H1 (cell line): ENCODE measurements at regions not wholly inside any gene's neighbourhood (a gene's known extent, or its start where the extent isn't known, plus 50 kb on each side); places are given as distances from the start of the nearest gene placed in this dataset.

Source experiments
- CTCF ChIA-PET: fragments of 300-600 bp; sonication (Branson Sonifier 250); formaldehyde crosslinking; loops from one replicate; lab custom pipeline; 2021; ENCODE audit not compliant: partially characterized antibody; lab: Charles Lee
- POLR2A ChIA-PET: fragments of 300-600 bp; sonication (Branson Sonifier 250); formaldehyde crosslinking; loops from one replicate; lab custom pipeline; 2021; ENCODE audit warnings: inconsistent platforms; ENCODE audit not compliant: partially characterized antibody; lab: Charles Lee
- DNase-seq, 2 experiments: peaks; one replicate each; pipeline versions ENCODE4 v3.0.0 to v3.0.0-alpha.2; 2010 to 2022; ENCODE audit warnings: low spot score in 2 of 2, low read depth in 1 of 2, mixed read lengths in 1 of 2
- FAIRE-seq: peaks from 2 replicates; lab custom pipeline; 2011; peaks lifted over from hg19 to GRCh38; lab: Jason Lieb, UNC
- H2AFZ ChIP-seq: 2 replicates; pipeline ENCODE4 v1.8.1; 2012; ENCODE audit warnings: low read length, inconsistent platforms
- H2AK5ac ChIP-seq: 2 replicates; pipeline ENCODE4 v1.6.1; 2013; ENCODE audit warnings: low read depth, low read length
- H2BK120ac ChIP-seq: replicated peaks from 2 replicates; pipeline ENCODE3; 2013; ENCODE audit warnings: low read depth, low read length, inconsistent platforms
- H2BK12ac ChIP-seq: 2 replicates; pipeline ENCODE4 v1.6.1; 2013; ENCODE audit warnings: low read depth, low read length
- H2BK15ac ChIP-seq: 2 replicates; pipeline ENCODE4 v1.6.1; 2013; ENCODE audit warnings: low read length
- H2BK20ac ChIP-seq: 2 replicates; pipeline ENCODE4 v1.6.1; 2013; ENCODE audit warnings: low read length
- H2BK5ac ChIP-seq: 2 replicates; pipeline ENCODE4 v1.6.1; 2013; ENCODE audit warnings: low read depth, low read length
- H3K14ac ChIP-seq: 2 replicates; pipeline ENCODE4 v1.6.1; 2013; ENCODE audit warnings: inconsistent platforms; ENCODE audit not compliant: insufficient read length
- H3K18ac ChIP-seq: 2 replicates; pipeline ENCODE4 v1.6.1; 2013; ENCODE audit warnings: low read length; ENCODE audit errors: extremely low read depth
- H3K23ac ChIP-seq: 2 replicates; pipeline ENCODE4 v1.6.1; 2013; ENCODE audit warnings: inconsistent platforms; ENCODE audit not compliant: insufficient read length
- H3K23me2 ChIP-seq: 2 replicates; pipeline ENCODE4 v1.6.1; 2013; ENCODE audit warnings: low read depth, low read length
- H3K27ac ChIP-seq: 2 replicates; pipeline ENCODE4 v1.6.1; 2011; ENCODE audit warnings: low read depth, low read length, inconsistent platforms
- H3K27me3 ChIP-seq, 4 experiments: replicated peaks in 1 of 4; 1 replicate in 1 of 4; 2 replicates in 3 of 4; pipeline versions ENCODE4 v1.6.1 to v1.8.1; 2011 to 2013; ENCODE audit warnings: low read length in 3 of 4, mild to moderate bottlenecking in 3 of 4, inconsistent platforms in 2 of 4, mixed read lengths in 2 of 4, moderate library complexity in 1 of 4; ENCODE audit not compliant: control insufficient read depth in 3 of 4, insufficient read depth in 3 of 4; ENCODE audit errors: extremely low read depth in 1 of 4
- H3K36me3 ChIP-seq, 4 experiments: 2 replicates each; pipeline versions ENCODE4 v1.6.1 to v1.8.1; 2011 to 2013; ENCODE audit warnings: mild to moderate bottlenecking in 4 of 4, low read length in 3 of 4, moderate library complexity in 2 of 4, control low read depth in 1 of 4, inconsistent platforms in 1 of 4; ENCODE audit not compliant: insufficient read depth in 4 of 4, control insufficient read depth in 2 of 4
- H3K4ac ChIP-seq: replicated peaks from 2 replicates; pipeline ENCODE3; 2013; ENCODE audit warnings: low read length, low read depth, mixed read lengths, inconsistent platforms; ENCODE audit not compliant: insufficient read length
- H3K4me1 ChIP-seq, 4 experiments: replicated peaks in 1 of 4; 1 replicate in 1 of 4; 2 replicates in 3 of 4; pipeline versions ENCODE4 v1.6.1 to v1.8.1; 2011 to 2013; ENCODE audit warnings: low read length in 3 of 4, inconsistent platforms in 2 of 4, mixed read lengths in 1 of 4; ENCODE audit not compliant: insufficient read depth in 4 of 4, control insufficient read depth in 3 of 4
- H3K4me2 ChIP-seq, 2 experiments: 2 replicates each; pipeline versions ENCODE4 v1.6.1 to v1.8.1; 2011 to 2013; ENCODE audit warnings: low read depth in 2 of 2, low read length in 2 of 2, control low read depth in 1 of 2, inconsistent platforms in 1 of 2, mild to moderate bottlenecking in 1 of 2; ENCODE audit not compliant: insufficient read depth in 1 of 2
- H3K4me3 ChIP-seq, 4 experiments: fragments of 200-600, 300-600 bp in 1 of 4; sonication (generic), shearing (Covaris generic), sonication (Bioruptor Twin) in 1 of 4; 2 replicates each; pipeline versions ENCODE4 v1.5.1 to v1.8.1; 2011 to 2016; ENCODE audit warnings: low read length in 4 of 4, low read depth in 3 of 4, control low read depth in 2 of 4, inconsistent platforms in 2 of 4, mild to moderate bottlenecking in 2 of 4, mixed read lengths in 1 of 4, moderate library complexity in 1 of 4; ENCODE audit not compliant: insufficient read depth in 2 of 4; ENCODE audit errors: extremely low read depth in 1 of 4
- H3K56ac ChIP-seq: replicated peaks from 2 replicates; pipeline ENCODE3; 2013; ENCODE audit warnings: low read depth, mild to moderate bottlenecking, mixed read lengths, low read length, inconsistent platforms; ENCODE audit not compliant: insufficient read length
- H3K79me1 ChIP-seq: 2 replicates; pipeline ENCODE4 v1.6.1; 2013; ENCODE audit warnings: low read depth, low read length, control low read depth
- H3K79me2 ChIP-seq, 2 experiments: 2 replicates each; pipeline versions ENCODE4 v1.6.1 to v1.8.1; 2012 to 2013; ENCODE audit warnings: low read length in 2 of 2, mild to moderate bottlenecking in 2 of 2, inconsistent platforms in 1 of 2; ENCODE audit not compliant: insufficient read depth in 2 of 2, control insufficient read depth in 1 of 2
- H3K9ac ChIP-seq, 4 experiments: replicated peaks in 1 of 4; 1 replicate in 1 of 4; 2 replicates in 3 of 4; pipeline versions ENCODE4 v1.6.1 to v1.8.1; 2011 to 2013; ENCODE audit warnings: low read depth in 3 of 4, low read length in 3 of 4, control low read depth in 2 of 4, mild to moderate bottlenecking in 2 of 4, moderate library complexity in 2 of 4, inconsistent platforms in 1 of 4; ENCODE audit errors: extremely low read depth in 1 of 4
- H3K9me3 ChIP-seq, 2 experiments: 2 replicates each; pipeline versions ENCODE4 v1.6.1 to v1.8.1; 2012 to 2013; ENCODE audit warnings: mild to moderate bottlenecking in 2 of 2, moderate library complexity in 2 of 2, control low read depth in 1 of 2, inconsistent platforms in 1 of 2, low read depth in 1 of 2, low read length in 1 of 2, mixed read lengths in 1 of 2; ENCODE audit not compliant: insufficient read depth in 2 of 2
- H4K20me1 ChIP-seq, 2 experiments: replicated peaks in 1 of 2; 2 replicates each; pipeline versions ENCODE3 to v1.8.1; 2011 to 2013; ENCODE audit warnings: inconsistent platforms in 2 of 2, low read length in 2 of 2, mild to moderate bottlenecking in 1 of 2; ENCODE audit not compliant: insufficient read depth in 2 of 2, control insufficient read depth in 1 of 2
- H4K5ac ChIP-seq: 2 replicates; pipeline ENCODE4 v1.6.1; 2013; ENCODE audit warnings: low read length, low read depth, mixed read lengths, inconsistent platforms; ENCODE audit not compliant: insufficient read length
- H4K8ac ChIP-seq: 2 replicates; pipeline ENCODE4 v1.8.0; 2013; ENCODE audit warnings: mild to moderate bottlenecking, moderate library complexity, low read length, inconsistent platforms; ENCODE audit not compliant: insufficient read depth; ENCODE audit errors: extremely low read depth
- H4K91ac ChIP-seq: replicated peaks from 2 replicates; pipeline ENCODE3; 2013; ENCODE audit warnings: low read length, mixed read lengths, inconsistent platforms; ENCODE audit not compliant: insufficient read length
- RAD21 ChIP-seq, 2 experiments: IDR thresholded peaks in 1 of 2; conservative IDR thresholded peaks in 1 of 2; 2 replicates each; pipeline ENCODE4 v1.6.1; 2011; ENCODE audit warnings: low read depth in 2 of 2, low read length in 2 of 2, improper control_type of control experiment in 1 of 2, inconsistent platforms in 1 of 2, mild to moderate bottlenecking in 1 of 2, moderate library complexity in 1 of 2
- RNF2 ChIP-seq: fragments of 200-900, 300-1000 bp; sonication (generic); IDR thresholded peaks from 2 replicates; pipeline ENCODE4 v1.7.1; 2016; ENCODE audit warnings: borderline replicate concordance, low read depth, mild to moderate bottlenecking, antibody characterized with exemption, low read length; ENCODE audit not compliant: poor library complexity, severe bottlenecking; ENCODE audit errors: missing control alignments
- WGBS, 2 experiments: shearing (Covaris generic) in 1 of 2; methylation state at CpG; one replicate each; pipeline versions ENCODE4 v1.1.6 to v1.1.7; 2013 to 2015; ENCODE audit warnings: low lambda C conversion rate in 2 of 2, mixed read lengths in 2 of 2, inconsistent platforms in 1 of 2, low coverage in 1 of 2, missing lambda C conversion rate in 1 of 2; ENCODE audit not compliant: insufficient replicate concordance in 2 of 2, insufficient coverage in 1 of 2, insufficient read length in 1 of 2; ENCODE audit errors: extremely low coverage in 1 of 2, missing lambda C conversion rate in 1 of 2; 5-methylcytosine and 5-hydroxymethylcytosine counted together
- TF ChIP-seq, protein P1 (sequence below), 3 experiments: IDR thresholded peaks; 1 replicate in 2 of 3; 2 replicates in 1 of 3; pipeline versions ENCODE4 v1.5.1 to v1.6.1; 2011; ENCODE audit warnings: low read length in 3 of 3, mild to moderate bottlenecking in 3 of 3, inconsistent platforms in 2 of 3, low read depth in 1 of 3, moderate library complexity in 1 of 3; ENCODE audit not compliant: insufficient read depth in 1 of 3; ENCODE audit errors: control extremely low read depth in 1 of 3

DNA sequence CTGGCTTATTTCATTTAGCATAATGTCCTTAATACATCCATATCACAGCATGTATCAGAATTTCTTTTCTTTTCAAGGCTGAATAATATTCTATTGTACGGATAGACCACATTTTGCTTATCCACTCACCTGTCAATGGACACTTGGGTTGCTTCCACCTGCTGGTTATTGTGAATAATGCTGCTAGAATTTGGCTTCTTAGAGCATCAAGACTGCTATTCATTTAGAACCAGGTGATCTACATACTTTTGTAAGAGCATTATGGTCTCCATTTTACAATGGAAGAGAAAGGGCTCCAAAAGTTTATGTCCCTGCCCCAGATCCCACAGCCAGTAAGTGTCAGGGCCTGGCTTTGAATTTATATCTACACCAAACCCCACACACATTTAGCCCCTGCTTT is 100.7 kb upstream of the CD82 start:
- Histone ChIP-seq H2BK12ac (no peak overlapping the region), H2BK15ac (no peak overlapping the region), H3K18ac (no peak overlapping the region), H3K36me3 (no peaks in the 10 kb centered on the region), H2BK120ac (no peak overlapping the region), H2AFZ (no peak overlapping the region), H3K9me3 (peaks cover 16 to 18% of the 10 kb centered on the region in 2 experiments), H3K14ac (no peak overlapping the region), H3K56ac (no peak overlapping the region), H3K23ac (no peak overlapping the region), H2BK5ac (no peak overlapping the region), H3K4me3 (no peak overlapping the region), H3K4me2 (no peak overlapping the region), H3K9ac (no peak overlapping the region), H3K79me1 (no peaks in the 10 kb centered on the region; the same call in 1 of the 2 replicates), H4K20me1 (no peaks in the 10 kb centered on the region), H3K79me2 (no peaks in the 10 kb centered on the region), H4K5ac (no peak overlapping the region), H2BK20ac (no peak overlapping the region), H3K27me3 (no peaks in the 10 kb centered on the region), H2AK5ac (no peak overlapping the region), H3K23me2 (no peaks in the 10 kb centered on the region), H4K91ac (no peak overlapping the region), H3K4ac (no peak overlapping the region), H3K4me1 (peaks cover 6 to 12% (median 7%) of the 10 kb centered on the region in 4 experiments), H3K27ac (no peak overlapping the region), H4K8ac (no peak overlapping the region)
- DNase-seq (no peak), FAIRE-seq (no peak)
- POLR2A ChIA-PET, result no interaction called here
- WGBS, 2 experiments, result 89% methylated on average over 1 of the region's 1 CpG; no CpG with 5 or more reads in 1 of the 2 experiments
- CTCF ChIA-PET, result interaction anchor here (0.9 to 1.6 kb wide), 6 partner anchors 9 to 50 kb away, joined by 3 to 7 read pairs (median 4); no protein-coding TSS in a partner anchor
- TF ChIP-seq, protein P1, sequence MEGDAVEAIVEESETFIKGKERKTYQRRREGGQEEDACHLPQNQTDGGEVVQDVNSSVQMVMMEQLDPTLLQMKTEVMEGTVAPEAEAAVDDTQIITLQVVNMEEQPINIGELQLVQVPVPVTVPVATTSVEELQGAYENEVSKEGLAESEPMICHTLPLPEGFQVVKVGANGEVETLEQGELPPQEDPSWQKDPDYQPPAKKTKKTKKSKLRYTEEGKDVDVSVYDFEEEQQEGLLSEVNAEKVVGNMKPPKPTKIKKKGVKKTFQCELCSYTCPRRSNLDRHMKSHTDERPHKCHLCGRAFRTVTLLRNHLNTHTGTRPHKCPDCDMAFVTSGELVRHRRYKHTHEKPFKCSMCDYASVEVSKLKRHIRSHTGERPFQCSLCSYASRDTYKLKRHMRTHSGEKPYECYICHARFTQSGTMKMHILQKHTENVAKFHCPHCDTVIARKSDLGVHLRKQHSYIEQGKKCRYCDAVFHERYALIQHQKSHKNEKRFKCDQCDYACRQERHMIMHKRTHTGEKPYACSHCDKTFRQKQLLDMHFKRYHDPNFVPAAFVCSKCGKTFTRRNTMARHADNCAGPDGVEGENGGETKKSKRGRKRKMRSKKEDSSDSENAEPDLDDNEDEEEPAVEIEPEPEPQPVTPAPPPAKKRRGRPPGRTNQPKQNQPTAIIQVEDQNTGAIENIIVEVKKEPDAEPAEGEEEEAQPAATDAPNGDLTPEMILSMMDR (IDR thresholded peaks at IDR 0.05; ENCODE audit: control extremely low read depth in 1 of 3, insufficient read depth in 1 of 3, low read depth in 1 of 3, low read length in 3 of 3), result peak in 2 of 3 experiments; percentile 30 to 40; a peak in 2 of 4 replicates
- TF ChIP-seq RNF2 (no peak), RAD21 (IDR thresholded peaks at IDR 0.05 in 1 of 2, conservative IDR thresholded peaks at IDR 0.05 in 1 of 2; ENCODE audit: low read depth in 2 of 2, low read length in 2 of 2) (peak in 1 of 2 experiments; percentile 10; a peak in 1 of 4 replicates)
